B cell (primary cell): ENCODE measurements at regions not wholly inside any gene's neighbourhood (a gene's known extent, or its start where the extent isn't known, plus 50 kb on each side); places are given as distances from the start of the nearest gene placed in this dataset.

Experiments used
- CTCF ChIP-seq: fragments of 200-600 bp; IDR thresholded peaks from one replicate; pipeline ENCODE4 v1.8.0; 2022; ENCODE audit warnings: antibody characterized with exemption, mild to moderate bottlenecking
- EZH2 ChIP-seq: IDR thresholded peaks from 2 replicates; pipeline ENCODE4 v1.6.1; 2012; ENCODE audit warnings: borderline replicate concordance, low read depth, mild to moderate bottlenecking, moderate library complexity, low read length; ENCODE audit not compliant: insufficient read depth, poor library complexity, severe bottlenecking

GRCh38 chr14:86574051-86574777 lies 1044.3 kb downstream of the FLRT2 start:
- no peak for TF ChIP-seq EZH2
- TF ChIP-seq CTCF, result no peak
